Ascending aorta (tissue), 2 donors: ENCODE measurements at regions not wholly inside any gene's neighbourhood (a gene's known extent, or its start where the extent isn't known, plus 50 kb on each side); places are given as distances from the start of the nearest gene placed in this dataset.
A peak's percentile ranks its signal among the peaks of the same experiment; 100 is the strongest.

Experiments
- DNase-seq, 2 donors: peaks; one replicate each; pipeline ENCODE4 v3.0.0-alpha.2; 2019; ENCODE audit warnings: low spot score in 2 of 2
- H3K27ac ChIP-seq, 2 donors: fragments of 200-600 bp; sonication (generic); one replicate each; pipeline ENCODE4 v1.5.1; 2016 to 2017; ENCODE audit warnings: mild to moderate bottlenecking in 1 of 2
- H3K27me3 ChIP-seq: fragments of 200-600 bp; sonication (generic); one replicate; pipeline ENCODE4 v1.5.1; 2017
- H3K36me3 ChIP-seq, 2 donors: fragments of 200-600 bp; sonication (generic); one replicate each; pipeline ENCODE4 v1.5.1; 2016
- H3K4me1 ChIP-seq, 2 donors: fragments of 200-600 bp; sonication (generic); one replicate each; pipeline ENCODE4 v1.5.1; 2016 to 2017; ENCODE audit warnings: mild to moderate bottlenecking in 1 of 2
- H3K4me3 ChIP-seq, 2 donors: fragments of 200-600 bp; sonication (generic); one replicate each; pipeline ENCODE4 v1.5.1; 2016 to 2017; ENCODE audit warnings: mild to moderate bottlenecking in 1 of 2
- H3K9me3 ChIP-seq, 2 donors: fragments of 200-600 bp; sonication (generic); one replicate each; pipeline ENCODE4 v1.5.1; 2016
- CTCF ChIP-seq, 3 experiments: fragments of 200-600 bp in 2 of 3; fragments of 450-650 bp in 1 of 3; sonication (generic) in 2 of 3; IDR thresholded peaks; one replicate each; pipeline ENCODE4 v1.5.1; 2016 to 2019; ENCODE audit warnings: antibody characterized with exemption in 3 of 3, mild to moderate bottlenecking in 1 of 3, moderate library complexity in 1 of 3
- intact Hi-C: fragments of 100-400 bp; cut with DNase I; formaldehyde crosslinking; loops from one replicate; pipeline ENCODE4 v1.15.1; 2023

GRCh38 chr22:47548953-47549740, 786.7 kb downstream of the TBC1D22A start:
- H3K4me3 ChIP-seq, result no peak overlapping the region
- no peaks in the 10 kb centered on the region for H3K36me3 ChIP-seq
- intact Hi-C loops, result no loop called here
- peak in 1 of 2 donors; percentile 44 for DNase-seq
- no peaks in the 10 kb centered on the region for H3K9me3 ChIP-seq
- TF ChIP-seq CTCF (IDR thresholded peaks at IDR 0.05), result no peak
- H3K4me1 ChIP-seq, result no peaks in the 10 kb centered on the region
- no peak overlapping the region for H3K27ac ChIP-seq
- H3K27me3 ChIP-seq, result no peaks in the 10 kb centered on the region

- no peaks in the 10 kb centered on the region for H3K27me3 ChIP-seq
- H3K4me1 ChIP-seq, result no peaks in the 10 kb centered on the region
- no peak overlapping the region for H3K27ac ChIP-seq
- H3K4me3 ChIP-seq, result no peak overlapping the region
- peak in 1 of 2 donors; percentile 54 for DNase-seq
- H3K36me3 ChIP-seq, result no peaks in the 10 kb centered on the region
- H3K9me3 ChIP-seq, result peaks cover 0 to 2% of the 10 kb centered on the region in 2 donors
- no peak for TF ChIP-seq CTCF (IDR thresholded peaks at IDR 0.05)
- intact Hi-C loops, result no loop called here
Measured at GRCh38 chr22:47547881-47548650, 785.6 kb downstream of the TBC1D22A start.

- no peaks in the 10 kb centered on the region for H3K36me3 ChIP-seq
- no peaks in the 10 kb centered on the region for H3K27me3 ChIP-seq
- intact Hi-C loops, result no loop called here
- no peak for TF ChIP-seq CTCF (IDR thresholded peaks at IDR 0.05)
- H3K4me1 ChIP-seq, result no peaks in the 10 kb centered on the region
- H3K9me3 ChIP-seq, result peaks cover 0 to 2% of the 10 kb centered on the region in 2 donors
- no peak overlapping the region for H3K4me3 ChIP-seq
- DNase-seq, result no peak
- no peak overlapping the region for H3K27ac ChIP-seq
Measured at GRCh38 chr22:47547239-47547661, 784.8 kb downstream of the TBC1D22A start.

- Histone ChIP-seq H3K27ac (no peak overlapping the region), H3K27me3 (no peaks in the 10 kb centered on the region), H3K9me3 (peaks cover 0 to 2% of the 10 kb centered on the region in 2 donors), H3K36me3 (no peaks in the 10 kb centered on the region), H3K4me1 (no peaks in the 10 kb centered on the region), H3K4me3 (no peak overlapping the region)
- peak in 1 of 2 donors; percentile 33 for DNase-seq
- no peak for TF ChIP-seq CTCF (IDR thresholded peaks at IDR 0.05)
- intact Hi-C loops, result no loop called here
Measured at GRCh38 chr22:47544696-47545095, 782.2 kb downstream of the TBC1D22A start.

- intact Hi-C loops, result no loop called here
- H3K27ac ChIP-seq, result no peak overlapping the region
- no peaks in the 10 kb centered on the region for H3K36me3 ChIP-seq
- TF ChIP-seq CTCF (IDR thresholded peaks at IDR 0.05), result no peak
- no peak overlapping the region for H3K4me3 ChIP-seq
- no peaks in the 10 kb centered on the region for H3K4me1 ChIP-seq
- no peaks in the 10 kb centered on the region for H3K27me3 ChIP-seq
- peaks cover 0 to 2% of the 10 kb centered on the region in 2 donors for H3K9me3 ChIP-seq
- DNase-seq, result peak in 1 of 2 donors; percentile 51
Measured at GRCh38 chr22:47543447-47543846, 781.0 kb downstream of the TBC1D22A start.
